ENCODE measurements at regions not wholly inside any gene's neighbourhood (a gene's known extent, or its start where the extent isn't known, plus 50 kb on each side); places are given as distances from the start of the nearest gene placed in this dataset.

DNA sequence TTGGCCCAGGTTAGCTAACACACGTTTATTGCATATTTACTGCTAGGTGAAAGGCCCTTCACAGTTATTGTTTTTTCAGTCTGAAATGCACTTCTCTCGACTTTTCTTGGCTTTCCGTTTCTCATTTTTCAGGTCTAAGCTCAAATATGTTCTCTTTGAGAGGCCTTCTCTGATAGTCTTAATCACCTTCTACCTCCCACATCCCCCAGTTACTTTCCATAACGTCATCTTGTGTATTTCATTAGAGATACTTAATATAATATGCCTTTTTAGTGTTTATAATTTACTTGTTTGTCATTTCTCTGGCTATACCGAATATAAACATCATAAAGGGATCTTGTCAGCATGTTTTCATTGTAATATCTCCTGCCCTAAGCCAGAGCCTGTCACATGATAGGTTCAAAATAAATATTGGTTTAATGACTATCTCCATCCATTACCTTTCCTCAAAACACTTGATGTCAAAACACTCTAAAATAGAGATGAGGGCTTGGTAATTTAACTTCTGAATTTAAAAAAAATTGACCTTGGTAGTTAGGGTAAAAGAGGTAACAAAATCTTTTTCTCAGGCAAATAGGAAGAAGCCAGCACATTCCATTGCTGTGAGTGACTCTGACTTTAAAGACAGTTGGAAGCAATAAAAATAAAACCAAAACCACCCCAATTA, 168.6 kb upstream of the RFC3 start:
- no peaks in the 10 kb centered on the region for H3K27me3 ChIP-seq (ENCODE audit: insufficient read depth, low read length)
- H3K56ac ChIP-seq (ENCODE audit: insufficient read length, low read depth, low read length), result no peak overlapping the region
- no peak overlapping the region for H2BK120ac ChIP-seq (ENCODE audit: low read depth, low read length, poor library complexity, severe bottlenecking)
- H3K23me2 ChIP-seq (ENCODE audit: insufficient read length, low read depth, low read length, poor library complexity, severe bottlenecking), result no peaks in the 10 kb centered on the region
- H2BK12ac ChIP-seq (ENCODE audit: insufficient read length, low read depth, low read length), result no peak overlapping the region
- no peak overlapping the region for H3K23ac ChIP-seq (ENCODE audit: insufficient read length, low read depth, low read length)
- no peaks in the 10 kb centered on the region for H3K4me1 ChIP-seq (ENCODE audit: insufficient read depth, low read length)
- H3K4me3 Mint-ChIP-seq, result no peak overlapping the region
- no peak overlapping the region for H3K9ac ChIP-seq (ENCODE audit: extremely low read depth, insufficient read length, low read length)
- H3K79me1 ChIP-seq (ENCODE audit: insufficient read depth, low read depth, low read length, poor library complexity, severe bottlenecking), result no peaks in the 10 kb centered on the region
- H3K4ac ChIP-seq (ENCODE audit: low read depth, low read length), result no peak overlapping the region
- H2BK15ac ChIP-seq (ENCODE audit: low read depth, low read length), result no peak overlapping the region
- H3K14ac ChIP-seq (ENCODE audit: insufficient read depth, low read length), result no peak overlapping the region
- no peak overlapping the region for H2AK5ac ChIP-seq (ENCODE audit: insufficient read length, low read length)
- H2BK5ac ChIP-seq (ENCODE audit: insufficient read length, low read length), result no peak overlapping the region
- no peak overlapping the region for H4K91ac ChIP-seq (ENCODE audit: insufficient read length, low read depth, low read length)
- H2AFZ ChIP-seq (ENCODE audit: low read length), result no peak overlapping the region
- H3K27me3 Mint-ChIP-seq (ENCODE audit: low read depth), result no peaks in the 10 kb centered on the region
- H3K27ac Mint-ChIP-seq, result no peak overlapping the region; a peak in 1 of 7 replicates
- no peaks in the 10 kb centered on the region for H3K9me3 Mint-ChIP-seq
- no peaks in the 10 kb centered on the region; a peak in 1 of 4 replicates for H3K4me1 Mint-ChIP-seq
- no peaks in the 10 kb centered on the region for H3K9me3 ChIP-seq (ENCODE audit: control insufficient read depth, low read depth, low read length)
- H2BK20ac ChIP-seq (ENCODE audit: low read depth, low read length, poor library complexity, severe bottlenecking), result no peak overlapping the region
- H3K27ac ChIP-seq (ENCODE audit: insufficient read length, low read depth, low read length), result no peak overlapping the region
- H3K36me3 Mint-ChIP-seq (ENCODE audit: insufficient read depth in 1 of 3, low read depth in 3 of 3), result no peaks in the 10 kb centered on the region
- no peaks in the 10 kb centered on the region for H4K20me1 ChIP-seq (ENCODE audit: control insufficient read depth, insufficient read depth, insufficient read length)
- H3T11ph ChIP-seq (ENCODE audit: low read length), result no peak overlapping the region
- TF ChIP-seq, protein P1, sequence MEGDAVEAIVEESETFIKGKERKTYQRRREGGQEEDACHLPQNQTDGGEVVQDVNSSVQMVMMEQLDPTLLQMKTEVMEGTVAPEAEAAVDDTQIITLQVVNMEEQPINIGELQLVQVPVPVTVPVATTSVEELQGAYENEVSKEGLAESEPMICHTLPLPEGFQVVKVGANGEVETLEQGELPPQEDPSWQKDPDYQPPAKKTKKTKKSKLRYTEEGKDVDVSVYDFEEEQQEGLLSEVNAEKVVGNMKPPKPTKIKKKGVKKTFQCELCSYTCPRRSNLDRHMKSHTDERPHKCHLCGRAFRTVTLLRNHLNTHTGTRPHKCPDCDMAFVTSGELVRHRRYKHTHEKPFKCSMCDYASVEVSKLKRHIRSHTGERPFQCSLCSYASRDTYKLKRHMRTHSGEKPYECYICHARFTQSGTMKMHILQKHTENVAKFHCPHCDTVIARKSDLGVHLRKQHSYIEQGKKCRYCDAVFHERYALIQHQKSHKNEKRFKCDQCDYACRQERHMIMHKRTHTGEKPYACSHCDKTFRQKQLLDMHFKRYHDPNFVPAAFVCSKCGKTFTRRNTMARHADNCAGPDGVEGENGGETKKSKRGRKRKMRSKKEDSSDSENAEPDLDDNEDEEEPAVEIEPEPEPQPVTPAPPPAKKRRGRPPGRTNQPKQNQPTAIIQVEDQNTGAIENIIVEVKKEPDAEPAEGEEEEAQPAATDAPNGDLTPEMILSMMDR (conservative IDR thresholded peaks at IDR 0.05), result no peak
- no peak overlapping the region for H3K4me2 ChIP-seq (ENCODE audit: insufficient read depth, insufficient read length, low read length)
- H3K79me2 ChIP-seq (ENCODE audit: insufficient read depth, low read length), result no peaks in the 10 kb centered on the region
- no CpG with 5 or more reads among the region's 5 CpGs for WGBS (ENCODE audit: extremely low coverage, insufficient read length, low lambda C conversion rate)
- no peak overlapping the region for H4K8ac ChIP-seq (replicated peaks; ENCODE audit: insufficient read length, low read depth, low read length)
- H3K18ac ChIP-seq (ENCODE audit: insufficient read length, low read depth, low read length), result no peak overlapping the region
- no peak for DNase-seq
- H4K5ac ChIP-seq (ENCODE audit: insufficient read length, low read depth, low read length), result no peak overlapping the region
